ENCODE measurements at regions not wholly inside any gene's neighbourhood (a gene's known extent, or its start where the extent isn't known, plus 50 kb on each side); places are given as distances from the start of the nearest gene placed in this dataset.
"Not testable (repeated sequence)": the region's sequence is repeated elsewhere in the genome, so short reads cannot be mapped to it uniquely, and the experiment has no call there.

DNA sequence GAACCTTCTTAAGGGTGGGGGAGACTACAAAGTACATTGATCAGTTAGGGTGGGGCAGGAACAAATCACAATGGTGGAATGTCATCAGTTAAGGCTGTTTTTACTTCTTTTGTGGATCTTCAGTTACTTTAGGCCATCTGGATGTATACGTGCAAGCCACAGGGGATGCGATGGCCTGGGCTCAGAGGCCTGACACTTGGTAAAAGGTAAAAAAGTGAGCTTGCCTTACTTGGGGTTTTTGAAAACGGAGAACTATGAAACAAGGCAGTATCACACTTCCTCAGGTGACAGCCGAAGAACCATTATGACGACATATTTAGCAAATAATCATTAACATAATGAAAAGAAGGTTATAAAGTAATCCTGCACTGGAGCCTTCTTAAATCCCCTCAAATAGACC, 169.8 kb upstream of the NANOGP8 start:
- TF ChIP-seq, protein P1, sequence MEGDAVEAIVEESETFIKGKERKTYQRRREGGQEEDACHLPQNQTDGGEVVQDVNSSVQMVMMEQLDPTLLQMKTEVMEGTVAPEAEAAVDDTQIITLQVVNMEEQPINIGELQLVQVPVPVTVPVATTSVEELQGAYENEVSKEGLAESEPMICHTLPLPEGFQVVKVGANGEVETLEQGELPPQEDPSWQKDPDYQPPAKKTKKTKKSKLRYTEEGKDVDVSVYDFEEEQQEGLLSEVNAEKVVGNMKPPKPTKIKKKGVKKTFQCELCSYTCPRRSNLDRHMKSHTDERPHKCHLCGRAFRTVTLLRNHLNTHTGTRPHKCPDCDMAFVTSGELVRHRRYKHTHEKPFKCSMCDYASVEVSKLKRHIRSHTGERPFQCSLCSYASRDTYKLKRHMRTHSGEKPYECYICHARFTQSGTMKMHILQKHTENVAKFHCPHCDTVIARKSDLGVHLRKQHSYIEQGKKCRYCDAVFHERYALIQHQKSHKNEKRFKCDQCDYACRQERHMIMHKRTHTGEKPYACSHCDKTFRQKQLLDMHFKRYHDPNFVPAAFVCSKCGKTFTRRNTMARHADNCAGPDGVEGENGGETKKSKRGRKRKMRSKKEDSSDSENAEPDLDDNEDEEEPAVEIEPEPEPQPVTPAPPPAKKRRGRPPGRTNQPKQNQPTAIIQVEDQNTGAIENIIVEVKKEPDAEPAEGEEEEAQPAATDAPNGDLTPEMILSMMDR (conservative IDR thresholded peaks at IDR 0.05): not testable (repeated sequence)
- not testable (repeated sequence) for TF ChIP-seq EZH2 (IDR thresholded peaks at IDR 0.05; ENCODE audit: low read depth)
